ENCODE measurements at regions not wholly inside any gene's neighbourhood (a gene's known extent, or its start where the extent isn't known, plus 50 kb on each side); places are given as distances from the start of the nearest gene placed in this dataset.

- H3K36me3 ChIP-seq (ENCODE audit: control insufficient read depth in 4 of 4, insufficient read depth in 3 of 4, low read depth in 1 of 4, low read length in 3 of 4), result no peaks in the 10 kb centered on the region
- no peaks in the 10 kb centered on the region for H3K27me3 ChIP-seq (ENCODE audit: control insufficient read depth in 4 of 4, insufficient read depth in 4 of 4, low read length in 3 of 4)
- TF ChIP-seq YY1 (IDR thresholded peaks at IDR 0.05), result no peak
- no peak for TF ChIP-seq RAD21 (IDR thresholded peaks at IDR 0.05)
- WGBS, result 62% methylated on average over 1 of the region's 1 CpG
- no peak overlapping the region for H3K9ac ChIP-seq (ENCODE audit: low read depth in 1 of 2, low read length in 2 of 2)
- no peak overlapping the region for H3K27ac ChIP-seq (ENCODE audit: low read depth in 1 of 2, low read length in 2 of 2)
- H3K4me3 ChIP-seq (ENCODE audit: low read depth in 1 of 3, low read length in 3 of 3), result no peak overlapping the region
- DNase-seq (ENCODE audit: low spot score), result no peak
- H3K4me1 ChIP-seq (ENCODE audit: control insufficient read depth in 4 of 4, insufficient read depth in 4 of 4, low read length in 3 of 4), result no peaks in the 10 kb centered on the region
- peaks cover 0 to 7% (median 2%) of the 10 kb centered on the region in 4 donors for H3K9me3 ChIP-seq (ENCODE audit: control insufficient read depth in 4 of 4, low read length in 3 of 4)
Measured at GRCh38 chr12:13691598-13691997, 289.8 kb downstream of the GRIN2B start.

- Histone ChIP-seq H3K4me3 (ENCODE audit: low read depth in 1 of 3, low read length in 3 of 3) (no peak overlapping the region), H3K4me1 (ENCODE audit: control insufficient read depth in 4 of 4, insufficient read depth in 4 of 4, low read length in 3 of 4) (no peaks in the 10 kb centered on the region), H3K27me3 (ENCODE audit: control insufficient read depth in 4 of 4, insufficient read depth in 4 of 4, low read length in 3 of 4) (no peaks in the 10 kb centered on the region), H3K9me3 (ENCODE audit: control insufficient read depth in 4 of 4, low read length in 3 of 4) (no peaks in the 10 kb centered on the region), H3K9ac (ENCODE audit: low read depth in 1 of 2, low read length in 2 of 2) (no peak overlapping the region), H3K36me3 (ENCODE audit: control insufficient read depth in 4 of 4, insufficient read depth in 3 of 4, low read depth in 1 of 4, low read length in 3 of 4) (no peaks in the 10 kb centered on the region), H3K27ac (ENCODE audit: low read depth in 1 of 2, low read length in 2 of 2) (no peak overlapping the region)
- DNase-seq (ENCODE audit: low spot score), result no peak
- TF ChIP-seq RAD21 (IDR thresholded peaks at IDR 0.05) (no peak), RXRA (IDR thresholded peaks at IDR 0.05) (no peak)
Measured at GRCh38 chr12:13687633-13688032, 293.8 kb downstream of the GRIN2B start.

- no peaks in the 10 kb centered on the region for H3K9me3 ChIP-seq (ENCODE audit: control insufficient read depth in 4 of 4, low read length in 3 of 4)
- H3K9ac ChIP-seq (ENCODE audit: low read depth in 1 of 2, low read length in 2 of 2), result no peak overlapping the region
- no peaks in the 10 kb centered on the region for H3K36me3 ChIP-seq (ENCODE audit: control insufficient read depth in 4 of 4, insufficient read depth in 3 of 4, low read depth in 1 of 4, low read length in 3 of 4)
- no peak for DNase-seq (ENCODE audit: low spot score)
- TF ChIP-seq ATF3 (IDR thresholded peaks at IDR 0.05), result no peak
- TF ChIP-seq EGR1 (IDR thresholded peaks at IDR 0.05; ENCODE audit: low read depth in 2 of 2), result no peak
- H3K4me3 ChIP-seq (ENCODE audit: low read depth in 1 of 3, low read length in 3 of 3), result no peak overlapping the region
- no peak overlapping the region for H3K27ac ChIP-seq (ENCODE audit: low read depth in 1 of 2, low read length in 2 of 2)
- 71% methylated on average over 1 of the region's 1 CpG for WGBS
- H3K4me1 ChIP-seq (ENCODE audit: control insufficient read depth in 4 of 4, insufficient read depth in 4 of 4, low read length in 3 of 4), result no peaks in the 10 kb centered on the region
- H3K27me3 ChIP-seq (ENCODE audit: control insufficient read depth in 4 of 4, insufficient read depth in 4 of 4, low read length in 3 of 4), result no peaks in the 10 kb centered on the region
Measured at GRCh38 chr12:13686260-13686659, 295.1 kb downstream of the GRIN2B start.

- DNase-seq (ENCODE audit: low spot score), result no peak
- WGBS, result 74% methylated on average over 4 of the region's 4 CpGs
Measured at GRCh38 chr12:13680916-13681315, 300.5 kb downstream of the GRIN2B start.

More at GRCh38 chr12:13680916-13681315, 300.5 kb downstream of the GRIN2B start:
- no peak for TF ChIP-seq HNF4G (IDR thresholded peaks at IDR 0.05)
- no peak for TF ChIP-seq NR2F2 (IDR thresholded peaks at IDR 0.05)
- no peak for TF ChIP-seq GABPA (IDR thresholded peaks at IDR 0.05 in 1 of 2, conservative IDR thresholded peaks at IDR 0.05 in 1 of 2)
- no peak for TF ChIP-seq RAD21 (IDR thresholded peaks at IDR 0.05)
- no peak for TF ChIP-seq CTCF (IDR thresholded peaks at IDR 0.05; ENCODE audit: low read depth, low read length, missing input control)
- TF ChIP-seq YY1 (IDR thresholded peaks at IDR 0.05), result no peak
- no peak for TF ChIP-seq TAF1 (conservative IDR thresholded peaks at IDR 0.05)
- TF ChIP-seq EGR1 (IDR thresholded peaks at IDR 0.05; ENCODE audit: low read depth in 2 of 2), result no peak
- no peak for TF ChIP-seq MAX (IDR thresholded peaks at IDR 0.05)
- no peak for TF ChIP-seq JUND (IDR thresholded peaks at IDR 0.05)
- no peak for TF ChIP-seq FOXA2 (IDR thresholded peaks at IDR 0.05)
- no peak for TF ChIP-seq SP1 (IDR thresholded peaks at IDR 0.05)
- no peaks in the 10 kb centered on the region for H3K36me3 ChIP-seq (ENCODE audit: control insufficient read depth in 4 of 4, insufficient read depth in 3 of 4, low read depth in 1 of 4, low read length in 3 of 4)
- H3K27me3 ChIP-seq (ENCODE audit: control insufficient read depth in 4 of 4, insufficient read depth in 4 of 4, low read length in 3 of 4), result no peaks in the 10 kb centered on the region
- H3K9ac ChIP-seq (ENCODE audit: low read depth in 1 of 2, low read length in 2 of 2), result no peak overlapping the region
- H3K9me3 ChIP-seq (ENCODE audit: control insufficient read depth in 4 of 4, low read length in 3 of 4), result no peaks in the 10 kb centered on the region
- H3K4me1 ChIP-seq (ENCODE audit: control insufficient read depth in 4 of 4, insufficient read depth in 4 of 4, low read length in 3 of 4), result no peaks in the 10 kb centered on the region
- no peak overlapping the region for H3K4me3 ChIP-seq (ENCODE audit: low read depth in 1 of 3, low read length in 3 of 3)
- H3K27ac ChIP-seq (ENCODE audit: low read depth in 1 of 2, low read length in 2 of 2), result no peak overlapping the region

Data from liver (tissue), 8 donors.